CD14-positive monocyte (primary cell): ENCODE measurements at regions not wholly inside any gene's neighbourhood (a gene's known extent, or its start where the extent isn't known, plus 50 kb on each side); places are given as distances from the start of the nearest gene placed in this dataset.
"Not testable (repeated sequence)": the region's sequence is repeated elsewhere in the genome, so short reads cannot be mapped to it uniquely, and the experiment has no call there.

Source experiments
- DNase-seq, 3 donors: peaks; one replicate each; pipeline ENCODE4 v3.0.0-alpha.2; 2011 to 2022
- H2AFZ ChIP-seq: 2 replicates; pipeline ENCODE4 v1.6.0; 2012; ENCODE audit warnings: mild to moderate bottlenecking, low read depth, low read length, inconsistent platforms; ENCODE audit not compliant: insufficient read depth, poor library complexity, severe bottlenecking
- H3K27ac ChIP-seq, 2 donors: 1 replicate in 1 of 2; 2 replicates in 1 of 2; pipeline ENCODE4 v1.5.1; 2012 to 2013; ENCODE audit warnings: low read length in 2 of 2, control low read depth in 1 of 2, inconsistent platforms in 1 of 2, low read depth in 1 of 2, mild to moderate bottlenecking in 1 of 2
- H3K27me3 ChIP-seq, 2 donors: one replicate each; pipeline versions ENCODE4 v1.6.0 to v1.6.1; 2011 to 2013; ENCODE audit warnings: low read length in 2 of 2; ENCODE audit not compliant: control insufficient read depth in 2 of 2, insufficient read depth in 2 of 2
- H3K36me3 ChIP-seq, 2 donors: replicated peaks in 1 of 2; 1 replicate in 1 of 2; 2 replicates in 1 of 2; pipeline versions ENCODE4 v1.5.1 to v1.6.1; 2012 to 2013; ENCODE audit warnings: low read length in 2 of 2, control low read depth in 1 of 2, inconsistent platforms in 1 of 2, mild to moderate bottlenecking in 1 of 2; ENCODE audit not compliant: insufficient read depth in 2 of 2, control insufficient read depth in 1 of 2
- H3K4me1 ChIP-seq, 2 donors: 1 replicate in 1 of 2; 2 replicates in 1 of 2; pipeline versions ENCODE4 v1.5.1 to v1.6.1; 2012 to 2013; ENCODE audit warnings: low read length in 2 of 2, control low read depth in 1 of 2, inconsistent platforms in 1 of 2, mild to moderate bottlenecking in 1 of 2, moderate library complexity in 1 of 2; ENCODE audit not compliant: insufficient read depth in 2 of 2, control insufficient read depth in 1 of 2
- H3K4me2 ChIP-seq: replicated peaks from 2 replicates; pipeline ENCODE3; 2012; ENCODE audit warnings: low read length, moderate library complexity, mild to moderate bottlenecking; ENCODE audit not compliant: poor library complexity, severe bottlenecking; ENCODE audit errors: extremely low read depth
- H3K4me3 ChIP-seq, 3 experiments: fragments of 200-600 bp in 1 of 3; sonication (generic) in 1 of 3; replicated peaks in 1 of 3; 1 replicate in 2 of 3; 2 replicates in 1 of 3; pipeline ENCODE4 v1.5.1; 2011 to 2013; ENCODE audit warnings: low read length in 3 of 3, mild to moderate bottlenecking in 3 of 3, control low read depth in 2 of 3, low read depth in 2 of 3, inconsistent platforms in 1 of 3, moderate library complexity in 1 of 3
- H3K79me2 ChIP-seq: 2 replicates; pipeline ENCODE4 v1.6.0; 2012; ENCODE audit warnings: mild to moderate bottlenecking, control low read depth, inconsistent platforms, low read length, moderate library complexity; ENCODE audit not compliant: insufficient read depth
- H3K9ac ChIP-seq: 2 replicates; pipeline ENCODE4 v1.6.0; 2017; ENCODE audit warnings: low read length, mild to moderate bottlenecking; ENCODE audit not compliant: insufficient read depth, poor library complexity, severe bottlenecking
- H3K9me3 ChIP-seq, 2 donors: replicated peaks in 1 of 2; 1 replicate in 1 of 2; 2 replicates in 1 of 2; pipeline versions ENCODE4 v1.5.1 to v1.6.1; 2012 to 2013; ENCODE audit warnings: low read length in 2 of 2, control low read depth in 1 of 2; ENCODE audit not compliant: control insufficient read depth in 1 of 2, insufficient read depth in 1 of 2
- H4K20me1 ChIP-seq: 2 replicates; pipeline ENCODE4 v1.6.0; 2012; ENCODE audit warnings: mild to moderate bottlenecking, low read length, control low read depth, moderate library complexity; ENCODE audit not compliant: insufficient read depth
- H3K27ac Mint-ChIP-seq, 7 donors: one replicate each; pipeline ENCODE4 v1.8.0; 2020; ENCODE audit warnings: mild to moderate bottlenecking in 7 of 7, mixed read lengths in 7 of 7, moderate library complexity in 6 of 7, inconsistent platforms in 2 of 7
- H3K27me3 Mint-ChIP-seq, 3 donors: one replicate each; pipeline ENCODE4 v1.8.0; 2021 to 2022; ENCODE audit warnings: low read depth in 3 of 3, mild to moderate bottlenecking in 3 of 3, mixed read lengths in 3 of 3, moderate library complexity in 3 of 3, inconsistent platforms in 1 of 3
- H3K36me3 Mint-ChIP-seq, 2 donors: one replicate each; pipeline ENCODE4 v1.8.0; 2020; ENCODE audit warnings: mixed read lengths in 2 of 2, inconsistent platforms in 1 of 2, mild to moderate bottlenecking in 1 of 2
- H3K4me1 Mint-ChIP-seq: one replicate; pipeline ENCODE4 v1.8.0; 2020; ENCODE audit warnings: mild to moderate bottlenecking, mixed read lengths
- H3K4me3 Mint-ChIP-seq, 2 donors: one replicate each; pipeline ENCODE4 v1.8.0; 2020; ENCODE audit warnings: mild to moderate bottlenecking in 2 of 2, mixed read lengths in 2 of 2, moderate library complexity in 1 of 2
- H3K9me3 Mint-ChIP-seq, 7 donors: one replicate each; pipeline ENCODE4 v1.8.0; 2020 to 2022; ENCODE audit warnings: mixed read lengths in 7 of 7, mild to moderate bottlenecking in 6 of 7, moderate library complexity in 6 of 7, inconsistent platforms in 2 of 7
- CTCF ChIP-seq: fragments of 200-600 bp; IDR thresholded peaks from one replicate; pipeline ENCODE4 v1.8.0; 2022; ENCODE audit warnings: antibody characterized with exemption, mild to moderate bottlenecking
- WGBS: methylation state at CpG from one replicate; pipeline ENCODE4 v1.1.5; 2013; ENCODE audit warnings: missing lambda C conversion rate; ENCODE audit not compliant: insufficient coverage; 5-methylcytosine and 5-hydroxymethylcytosine counted together
- intact Hi-C, 2 donors: fragments of 100-400 bp; cut with micrococcal nuclease; formaldehyde crosslinking; loops; one replicate each; pipeline versions ENCODE4 v1.15.0 to v1.15.1; 2023

DNA sequence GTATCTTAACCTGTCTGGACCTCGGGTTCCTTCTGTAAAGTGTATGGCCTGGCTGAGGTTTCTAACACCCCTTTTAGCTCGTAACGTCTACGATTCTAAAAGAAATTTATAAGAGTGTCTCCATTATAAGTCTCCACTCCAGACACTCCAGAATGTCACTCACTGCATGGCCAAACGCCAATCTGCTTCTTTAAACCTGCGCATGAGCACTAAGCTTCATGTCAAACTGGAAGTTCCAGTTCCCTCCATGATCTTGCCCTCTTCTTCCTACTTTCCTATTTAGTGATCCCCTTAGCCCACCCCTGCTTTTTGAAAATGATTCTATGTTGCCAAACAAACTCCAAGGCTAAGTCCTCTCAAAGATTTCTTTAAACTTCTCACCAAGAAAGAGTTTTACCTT lies 241.4 kb upstream of the NPVF start:
- Histone ChIP-seq H3K36me3 (no peaks in the 10 kb centered on the region), H3K9ac (no peak overlapping the region), H3K4me3 (no peak overlapping the region), H3K4me1 (no peaks in the 10 kb centered on the region), H2AFZ (no peak overlapping the region), H3K79me2 (no peaks in the 10 kb centered on the region), H3K9me3 (no peaks in the 10 kb centered on the region), H4K20me1 (no peaks in the 10 kb centered on the region), H3K27ac (no peak overlapping the region), H3K4me2 (no peak overlapping the region), H3K27me3 (no peaks in the 10 kb centered on the region)
- intact Hi-C loops: no loop called here
- H3K4me1 Mint-ChIP-seq: no peaks in the 10 kb centered on the region
- H3K4me3 Mint-ChIP-seq: no peak overlapping the region
- H3K9me3 Mint-ChIP-seq: peaks cover 0 to 3% (median 0%) of the 10 kb centered on the region in 7 donors
- no peak overlapping the region for H3K27ac Mint-ChIP-seq
- peaks cover 1 to 7% (median 3%) of the 10 kb centered on the region in 3 donors for H3K27me3 Mint-ChIP-seq
- 100% methylated on average over 4 of the region's 6 CpGs for WGBS
- DNase-seq: no peak
- H3K36me3 Mint-ChIP-seq: no peaks in the 10 kb centered on the region
- TF ChIP-seq CTCF: no peak

DNA sequence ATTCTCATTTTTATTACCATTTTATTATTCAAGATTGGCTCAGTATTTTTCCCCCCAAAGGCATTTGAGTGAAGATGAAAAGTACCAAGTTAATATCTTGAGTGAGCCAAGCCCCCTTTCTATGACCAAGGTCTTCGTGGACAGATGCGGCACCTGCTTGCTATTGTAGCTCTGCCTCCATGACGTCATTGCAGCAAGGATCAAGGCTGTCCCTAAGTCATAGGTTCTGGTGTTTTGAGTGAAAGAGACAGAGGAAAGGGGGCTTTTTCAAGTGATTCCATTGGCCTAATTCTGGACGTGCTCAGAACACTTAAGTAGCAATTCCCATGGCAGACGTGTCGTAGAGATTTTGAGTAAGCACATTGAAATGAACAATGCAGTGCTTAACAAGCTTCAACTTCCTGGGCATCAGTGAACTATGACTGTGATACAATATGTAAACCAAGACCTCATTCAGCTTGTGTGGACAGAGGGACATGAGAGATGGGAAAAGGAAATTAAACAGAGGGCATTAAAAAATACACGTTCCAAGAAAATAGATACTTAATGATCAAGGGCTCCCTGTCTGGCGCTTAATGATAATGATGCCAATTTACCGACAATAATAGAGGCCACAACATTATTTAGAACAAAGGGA lies 248.7 kb upstream of the NPVF start:
- Mint-ChIP-seq H3K27me3 (peaks cover 0 to 11% (median 0%) of the 10 kb centered on the region in 3 donors), H3K4me1 (no peaks in the 10 kb centered on the region), H3K36me3 (no peaks in the 10 kb centered on the region), H3K27ac (no peak overlapping the region), H3K4me3 (no peak overlapping the region), H3K9me3 (peaks cover 0 to 1% (median 0%) of the 10 kb centered on the region in 7 donors)
- TF ChIP-seq CTCF: no peak
- 94% methylated on average over 6 of the region's 9 CpGs for WGBS
- intact Hi-C loops: no loop called here
- H3K4me3 ChIP-seq: no peak overlapping the region
- no peaks in the 10 kb centered on the region for H3K27me3 ChIP-seq
- no peaks in the 10 kb centered on the region for H4K20me1 ChIP-seq
- no peaks in the 10 kb centered on the region for H3K79me2 ChIP-seq
- no peak overlapping the region for H3K4me2 ChIP-seq
- H3K4me1 ChIP-seq: no peaks in the 10 kb centered on the region
- H3K36me3 ChIP-seq: no peaks in the 10 kb centered on the region
- H3K9me3 ChIP-seq: no peaks in the 10 kb centered on the region
- H3K9ac ChIP-seq: no peak overlapping the region
- DNase-seq: no peak
- no peak overlapping the region for H3K27ac ChIP-seq
- H2AFZ ChIP-seq: no peak overlapping the region

DNA sequence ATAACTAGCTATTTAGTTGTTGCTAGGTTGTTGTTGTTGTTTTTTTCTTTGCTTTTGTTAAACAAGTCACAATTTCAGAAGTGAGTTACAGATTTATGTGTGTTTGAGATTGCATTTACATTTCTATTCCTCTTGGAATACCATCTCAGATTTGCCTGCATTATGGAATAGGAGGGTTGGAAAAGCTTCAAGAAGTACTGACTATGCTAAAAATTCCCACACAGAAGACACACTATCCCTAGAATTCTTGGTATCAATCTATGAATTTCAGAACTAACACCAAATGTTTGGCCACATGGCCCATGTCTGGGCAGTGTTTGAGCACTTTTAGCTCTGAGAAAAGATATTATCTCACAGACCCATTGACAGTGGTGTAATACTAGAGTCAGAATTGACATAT lies 249.9 kb upstream of the NPVF start:
- H3K27me3 ChIP-seq, H3K4me3 ChIP-seq, H3K4me3 Mint-ChIP-seq, H3K4me1 Mint-ChIP-seq, DNase-seq, H3K79me2 ChIP-seq, H3K9me3 ChIP-seq, H2AFZ ChIP-seq, H3K4me2 ChIP-seq, H3K9ac ChIP-seq, H4K20me1 ChIP-seq, H3K27ac ChIP-seq, H3K27me3 Mint-ChIP-seq, intact Hi-C loops, H3K36me3 Mint-ChIP-seq, H3K9me3 Mint-ChIP-seq, H3K27ac Mint-ChIP-seq, H3K4me1 ChIP-seq, H3K36me3 ChIP-seq: not testable (repeated sequence)
